ENCODE measurements at regions not wholly inside any gene's neighbourhood (a gene's known extent, or its start where the extent isn't known, plus 50 kb on each side); places are given as distances from the start of the nearest gene placed in this dataset.

DNA sequence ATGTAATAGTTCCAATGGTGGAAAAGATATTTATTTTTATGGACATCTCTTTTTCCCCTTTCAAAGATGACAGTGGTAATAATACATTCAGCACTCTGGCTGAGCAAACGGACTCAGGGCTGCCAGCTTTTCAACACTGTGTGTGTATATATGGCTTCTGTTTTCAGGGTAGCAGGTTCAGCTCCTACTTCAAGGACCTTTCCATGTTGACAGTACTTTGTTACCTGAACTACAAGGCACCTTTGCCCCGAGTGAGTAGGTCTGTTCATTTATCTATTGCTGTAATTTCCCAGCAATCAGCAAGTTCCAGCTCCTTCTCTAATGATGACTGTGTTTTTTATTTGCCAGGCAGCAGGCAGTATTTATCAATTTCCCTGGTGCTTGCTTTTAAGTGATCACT, 387.4 kb upstream of the KIF2A start:
- no peaks in the 10 kb centered on the region for H3K79me2 ChIP-seq (ENCODE audit: control insufficient read depth in 1 of 2, insufficient read depth in 2 of 2, low read length in 2 of 2)
- no peaks in the 10 kb centered on the region for H3K36me3 ChIP-seq (ENCODE audit: control insufficient read depth in 2 of 4, insufficient read depth in 4 of 4, low read length in 3 of 4)
- DNase-seq (ENCODE audit: low read depth in 1 of 2, low spot score in 2 of 2): no peak
- no peak overlapping the region for H4K91ac ChIP-seq (replicated peaks; ENCODE audit: insufficient read length, low read length)
- H3K18ac ChIP-seq (ENCODE audit: extremely low read depth, low read length): no peak overlapping the region
- H3K27ac ChIP-seq (ENCODE audit: low read depth, low read length): no peak overlapping the region
- H3K23me2 ChIP-seq (ENCODE audit: low read depth, low read length): no peaks in the 10 kb centered on the region
- H3K9me3 ChIP-seq (ENCODE audit: insufficient read depth in 2 of 2, low read depth in 1 of 2, low read length in 1 of 2): no peaks in the 10 kb centered on the region
- H2BK20ac ChIP-seq (ENCODE audit: low read length): no peak overlapping the region
- H3K27me3 ChIP-seq (replicated peaks in 1 of 4; ENCODE audit: control insufficient read depth in 3 of 4, extremely low read depth in 1 of 4, insufficient read depth in 3 of 4, low read length in 3 of 4): no peaks in the 10 kb centered on the region
- no peak for TF ChIP-seq YY1 (IDR thresholded peaks at IDR 0.05; ENCODE audit: low read depth, low read length)
- no peak for TF ChIP-seq EZH2 (IDR thresholded peaks at IDR 0.05; ENCODE audit: low read depth, low read length, severe bottlenecking)
- TF ChIP-seq HDAC2 (IDR thresholded peaks at IDR 0.05; ENCODE audit: borderline replicate concordance in 1 of 2, low read depth in 2 of 2, low read length in 2 of 2): no peak
- TF ChIP-seq RBBP5 (IDR thresholded peaks at IDR 0.05; ENCODE audit: borderline replicate concordance, low read depth, low read length): no peak
- no peak for TF ChIP-seq RNF2 (IDR thresholded peaks at IDR 0.05; ENCODE audit: borderline replicate concordance, low read depth, low read length, missing control alignments, poor library complexity, severe bottlenecking)
- no peak for TF ChIP-seq MAX (IDR thresholded peaks at IDR 0.05)
- no peak for TF ChIP-seq CREB1 (IDR thresholded peaks at IDR 0.05)
- no peak for TF ChIP-seq SP4 (IDR thresholded peaks at IDR 0.05; ENCODE audit: low read length)
- no peak for TF ChIP-seq TEAD4 (IDR thresholded peaks at IDR 0.05; ENCODE audit: low read depth, low read length)
- TF ChIP-seq CBX5 (IDR thresholded peaks at IDR 0.05; ENCODE audit: low read depth, low read length): no peak
- TF ChIP-seq JUN (IDR thresholded peaks at IDR 0.05; ENCODE audit: low read depth, low read length): no peak
- TF ChIP-seq TBP (IDR thresholded peaks at IDR 0.05; ENCODE audit: low read depth, low read length): no peak
- no peak for TF ChIP-seq POLR2AphosphoS5 (IDR thresholded peaks at IDR 0.05; ENCODE audit: low read depth, low read length)
- no peak overlapping the region for H2BK12ac ChIP-seq (ENCODE audit: low read depth, low read length)
- no peak overlapping the region for H2BK5ac ChIP-seq (ENCODE audit: low read depth, low read length)
- H2BK120ac ChIP-seq (replicated peaks; ENCODE audit: low read depth, low read length): no peak overlapping the region
- no peak overlapping the region for H3K56ac ChIP-seq (replicated peaks; ENCODE audit: insufficient read length, low read depth, low read length)
- H3K4me3 ChIP-seq (ENCODE audit: extremely low read depth in 1 of 4, insufficient read depth in 2 of 4, low read depth in 3 of 4, low read length in 4 of 4): no peak overlapping the region
- no peak overlapping the region for H3K23ac ChIP-seq (ENCODE audit: insufficient read length)
- H4K8ac ChIP-seq (ENCODE audit: extremely low read depth, insufficient read depth, low read length): no peak overlapping the region
- H3K79me1 ChIP-seq (ENCODE audit: low read depth, low read length): no peaks in the 10 kb centered on the region
- no peaks in the 10 kb centered on the region for H4K20me1 ChIP-seq (replicated peaks in 1 of 2; ENCODE audit: control insufficient read depth in 1 of 2, insufficient read depth in 2 of 2, low read length in 2 of 2)
- no peak overlapping the region for H3K4me2 ChIP-seq (ENCODE audit: insufficient read depth in 1 of 2, low read depth in 2 of 2, low read length in 2 of 2)
- no peak for FAIRE-seq
- H2AK5ac ChIP-seq (ENCODE audit: low read depth, low read length): no peak overlapping the region
- no peak overlapping the region for H3K9ac ChIP-seq (replicated peaks in 1 of 4; ENCODE audit: extremely low read depth in 1 of 4, low read depth in 3 of 4, low read length in 3 of 4)
- H3K4ac ChIP-seq (replicated peaks; ENCODE audit: insufficient read length, low read depth, low read length): no peak overlapping the region
- H3K4me1 ChIP-seq (replicated peaks in 1 of 4; ENCODE audit: control insufficient read depth in 3 of 4, insufficient read depth in 4 of 4, low read length in 3 of 4): no peaks in the 10 kb centered on the region
- no peak overlapping the region for H4K5ac ChIP-seq (ENCODE audit: insufficient read length, low read depth, low read length)
- no peak overlapping the region for H3K14ac ChIP-seq (ENCODE audit: insufficient read length)
- no peak overlapping the region for H2BK15ac ChIP-seq (ENCODE audit: low read length)
- no peak overlapping the region for H2AFZ ChIP-seq (ENCODE audit: low read length)
- WGBS, 2 experiments (ENCODE audit: extremely low coverage in 1 of 2, insufficient coverage in 1 of 2, insufficient read length in 1 of 2, insufficient replicate concordance in 2 of 2, low coverage in 1 of 2, low lambda C conversion rate in 2 of 2, missing lambda C conversion rate in 1 of 2): 93% methylated on average over 2 of the region's 2 CpGs; no CpG with 5 or more reads in 1 of the 2 experiments
- ChIA-PET CTCF (ENCODE audit: partially characterized antibody) (interaction anchor here (1.4 to 4.9 kb wide), 2 partner anchors 14 to 18 kb away, joined by 4 to 22 read pairs; no protein-coding TSS in a partner anchor), POLR2A (ENCODE audit: partially characterized antibody) (no interaction called here)
